Nephron progenitor cell (in vitro differentiated cells): ENCODE measurements at regions not wholly inside any gene's neighbourhood (a gene's known extent, or its start where the extent isn't known, plus 50 kb on each side); places are given as distances from the start of the nearest gene placed in this dataset.
"Not testable (repeated sequence)": the region's sequence is repeated elsewhere in the genome, so short reads cannot be mapped to it uniquely, and the experiment has no call there.

Experiments used
- DNase-seq: peaks from one replicate; pipeline ENCODE4 v3.0.0; 2021
- H3K27ac Mint-ChIP-seq: 2 replicates; pipeline ENCODE4 v1.8.0; 2021; ENCODE audit warnings: mild to moderate bottlenecking, moderate library complexity, mixed read lengths
- H3K27me3 Mint-ChIP-seq: 2 replicates; pipeline ENCODE4 v1.8.0; 2021; ENCODE audit warnings: mild to moderate bottlenecking, low read depth, mixed read lengths; ENCODE audit not compliant: poor library complexity
- H3K36me3 Mint-ChIP-seq: 2 replicates; pipeline ENCODE4 v1.8.0; 2021; ENCODE audit warnings: low read depth, mixed read lengths
- H3K4me1 Mint-ChIP-seq: 2 replicates; pipeline ENCODE4 v1.8.0; 2021; ENCODE audit warnings: mixed read lengths
- H3K4me3 Mint-ChIP-seq: 2 replicates; pipeline ENCODE4 v1.8.0; 2021; ENCODE audit warnings: mild to moderate bottlenecking, moderate library complexity, mixed read lengths
- H3K9me3 Mint-ChIP-seq: 2 replicates; pipeline ENCODE4 v1.8.0; 2021; ENCODE audit warnings: mild to moderate bottlenecking, moderate library complexity, mixed read lengths
- CTCF ChIP-seq: fragments of 200-600 bp; sonication (generic); IDR thresholded peaks from 2 replicates; pipeline ENCODE4 v1.5.0; 2021; ENCODE audit warnings: antibody characterized with exemption

GRCh38 chr2:113822087-113822815 is 65.8 kb upstream of the SLC35F5 start:
- no peaks in the 10 kb centered on the region for H3K9me3 Mint-ChIP-seq
- no peaks in the 10 kb centered on the region for H3K27me3 Mint-ChIP-seq
- H3K4me1 Mint-ChIP-seq = peaks cover 67% of the 10 kb centered on the region
- H3K27ac Mint-ChIP-seq = peak overlapping the region; percentile 70
- no peak for TF ChIP-seq CTCF
- DNase-seq = peak; percentile 5
- H3K4me3 Mint-ChIP-seq = no peak overlapping the region
- no peaks in the 10 kb centered on the region for H3K36me3 Mint-ChIP-seq

DNA sequence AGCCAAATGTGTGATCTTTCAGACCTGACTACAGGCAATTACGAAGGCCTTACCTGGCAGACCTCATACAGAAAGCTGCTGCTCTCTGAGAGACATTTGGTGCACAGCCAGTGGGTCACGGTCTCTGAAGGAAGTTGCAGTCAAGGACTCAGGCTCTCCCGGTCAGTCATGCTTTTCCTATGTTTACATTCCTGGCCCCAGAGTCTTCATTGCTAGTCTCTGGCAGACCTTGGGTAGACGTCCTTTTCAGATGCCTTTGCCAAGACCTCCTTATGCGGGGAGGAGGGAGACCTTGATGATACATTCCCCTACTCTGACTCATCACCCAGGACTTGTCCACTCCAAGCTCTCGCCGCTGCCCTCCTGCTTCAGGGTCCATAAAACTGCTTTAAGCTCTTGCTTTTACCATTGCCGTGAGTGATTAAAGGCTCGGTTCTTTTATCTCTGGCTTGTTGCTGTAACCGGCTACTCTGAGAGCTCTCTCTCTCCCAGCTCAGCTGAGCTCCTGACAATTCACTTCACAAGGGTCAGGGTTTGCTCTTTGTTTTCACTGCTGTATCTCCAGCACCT is 62.0 kb upstream of the SLC35F5 start:
- no peaks in the 10 kb centered on the region for H3K9me3 Mint-ChIP-seq
- TF ChIP-seq CTCF = no peak
- peak overlapping the region; percentile 74 for H3K4me3 Mint-ChIP-seq
- H3K36me3 Mint-ChIP-seq = no peaks in the 10 kb centered on the region
- peak; percentile 53 for DNase-seq
- peak overlapping the region; percentile 68 for H3K27ac Mint-ChIP-seq
- H3K4me1 Mint-ChIP-seq = peaks cover 54% of the 10 kb centered on the region
- peaks cover 4% of the 10 kb centered on the region for H3K27me3 Mint-ChIP-seq

DNA sequence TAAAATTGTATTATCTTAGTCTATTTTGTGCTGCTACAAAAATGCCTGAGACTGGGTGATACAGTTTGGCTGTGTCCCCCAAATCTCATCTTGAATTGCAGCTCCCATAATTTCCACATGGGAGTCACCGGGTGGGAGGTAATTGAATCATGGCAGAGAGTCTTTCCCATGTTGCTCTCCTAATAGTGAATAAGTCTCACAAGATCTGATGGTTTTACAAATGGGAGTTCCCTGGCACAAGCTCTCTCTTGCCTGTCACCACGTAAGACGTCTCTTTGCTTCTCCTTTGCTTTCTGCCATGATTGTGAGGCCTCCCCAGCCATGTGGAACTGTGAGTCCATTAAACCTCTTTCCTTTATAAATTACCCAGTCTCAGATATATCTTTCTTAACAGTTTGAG is 57.0 kb upstream of the SLC35F5 start:
- H3K27me3 Mint-ChIP-seq, DNase-seq, H3K36me3 Mint-ChIP-seq, H3K27ac Mint-ChIP-seq, H3K4me3 Mint-ChIP-seq: not testable (repeated sequence)
- Mint-ChIP-seq H3K9me3 (peaks cover 15% of the 10 kb centered on the region), H3K4me1 (peaks cover 27% of the 10 kb centered on the region)

GRCh38 chr2:113812204-113812603 is 55.8 kb upstream of the SLC35F5 start:
- Mint-ChIP-seq H3K9me3 (peaks cover 21% of the 10 kb centered on the region), H3K36me3 (peaks cover 8% of the 10 kb centered on the region), H3K4me1 (peaks cover 17% of the 10 kb centered on the region), H3K27me3 (peaks cover 9% of the 10 kb centered on the region), H3K4me3 (no peak overlapping the region), H3K27ac (no peak overlapping the region)
- DNase-seq = no peak
- no peak for TF ChIP-seq CTCF

DNA sequence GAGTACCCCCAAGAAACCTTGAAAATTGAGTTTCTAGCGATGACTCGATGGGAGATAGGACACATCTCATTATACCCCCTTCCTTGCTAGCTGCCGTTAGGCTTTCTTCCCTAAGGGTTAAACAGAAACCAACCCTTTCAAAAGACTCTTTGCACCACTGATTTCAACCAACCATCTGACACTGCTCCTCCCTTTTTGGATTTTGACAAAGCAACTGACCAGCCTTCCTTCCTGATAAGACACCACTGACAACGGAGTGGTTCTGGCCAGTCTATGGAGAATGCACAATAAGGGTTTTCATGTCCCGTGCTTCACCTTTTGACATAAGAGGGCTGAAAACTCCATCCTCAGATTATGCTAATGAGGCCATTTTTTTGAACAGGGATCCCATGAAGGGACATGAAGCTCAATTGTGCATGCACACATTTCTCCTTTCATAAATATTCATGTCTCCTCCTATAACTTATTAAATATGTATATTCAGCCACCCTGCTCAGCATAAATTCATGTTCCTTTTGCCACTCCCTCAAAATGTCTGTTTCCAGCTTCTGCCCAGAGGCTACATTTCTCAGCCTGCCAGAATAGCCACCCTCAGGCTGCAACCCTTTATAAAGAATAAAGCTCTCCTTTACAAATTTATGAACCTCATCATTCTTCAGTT is 52.8 kb upstream of the SLC35F5 start:
- H3K4me1 Mint-ChIP-seq = peaks cover 10% of the 10 kb centered on the region
- TF ChIP-seq CTCF = no peak
- H3K36me3 Mint-ChIP-seq = peaks cover 8% of the 10 kb centered on the region
- DNase-seq = no peak
- peaks cover 6% of the 10 kb centered on the region for H3K27me3 Mint-ChIP-seq
- no peak overlapping the region for H3K4me3 Mint-ChIP-seq
- H3K27ac Mint-ChIP-seq = no peak overlapping the region
- H3K9me3 Mint-ChIP-seq = peaks cover 21% of the 10 kb centered on the region

GRCh38 chr2:113807721-113808120 is 51.3 kb upstream of the SLC35F5 start:
- H3K4me1 Mint-ChIP-seq = peaks cover 10% of the 10 kb centered on the region
- H3K4me3 Mint-ChIP-seq = no peak overlapping the region
- H3K27me3 Mint-ChIP-seq = peaks cover 3% of the 10 kb centered on the region
- H3K36me3 Mint-ChIP-seq = peaks cover 8% of the 10 kb centered on the region
- H3K27ac Mint-ChIP-seq = no peak overlapping the region
- no peak for DNase-seq
- peaks cover 21% of the 10 kb centered on the region for H3K9me3 Mint-ChIP-seq
- no peak for TF ChIP-seq CTCF
